Astrocyte of the spinal cord (primary cell): ENCODE measurements at regions not wholly inside any gene's neighbourhood (a gene's known extent, or its start where the extent isn't known, plus 50 kb on each side); places are given as distances from the start of the nearest gene placed in this dataset.

ENCODE experiments used
- DNase-seq: peaks from one replicate; pipeline ENCODE4 v3.0.0; 2011; ENCODE audit warnings: low read depth, low spot score
- H3K4me3 ChIP-seq: 2 replicates; pipeline ENCODE4 v1.5.1; 2011; ENCODE audit warnings: low read depth, mild to moderate bottlenecking, low read length, moderate library complexity
- in situ Hi-C: cut with HindIII; loops from 2 replicates; pipeline ENCODE4 v1.10.0; 2017; ENCODE audit warnings: low sequenced_read_pairs
- TF ChIP-seq, protein P1 (sequence below): IDR thresholded peaks from 2 replicates; pipeline ENCODE4 v1.5.1; 2012; ENCODE audit warnings: low read depth, mild to moderate bottlenecking, low read length, inconsistent platforms

DNA sequence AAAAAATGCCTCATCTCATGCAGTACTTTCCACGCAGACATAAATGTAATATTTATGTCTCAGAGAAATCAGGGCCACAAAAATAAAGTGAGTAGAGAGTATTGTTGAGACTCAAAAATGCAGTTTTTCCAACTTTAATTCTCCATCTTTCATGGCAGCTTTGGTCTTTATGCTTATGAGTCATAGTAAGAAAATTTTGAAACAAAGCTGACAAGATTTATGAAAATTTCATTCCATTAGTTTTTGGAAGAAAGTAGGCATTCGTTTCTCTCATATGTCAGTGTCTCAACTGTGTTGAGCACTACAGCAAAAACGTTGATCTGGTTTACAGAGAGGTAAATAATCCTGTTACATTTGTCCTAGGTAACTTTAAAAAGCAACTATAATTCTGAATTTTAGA is 656.8 kb downstream of the IQCM start:
- in situ Hi-C loops = no loop called here
- H3K4me3 ChIP-seq = no peak overlapping the region
- TF ChIP-seq, protein P1, sequence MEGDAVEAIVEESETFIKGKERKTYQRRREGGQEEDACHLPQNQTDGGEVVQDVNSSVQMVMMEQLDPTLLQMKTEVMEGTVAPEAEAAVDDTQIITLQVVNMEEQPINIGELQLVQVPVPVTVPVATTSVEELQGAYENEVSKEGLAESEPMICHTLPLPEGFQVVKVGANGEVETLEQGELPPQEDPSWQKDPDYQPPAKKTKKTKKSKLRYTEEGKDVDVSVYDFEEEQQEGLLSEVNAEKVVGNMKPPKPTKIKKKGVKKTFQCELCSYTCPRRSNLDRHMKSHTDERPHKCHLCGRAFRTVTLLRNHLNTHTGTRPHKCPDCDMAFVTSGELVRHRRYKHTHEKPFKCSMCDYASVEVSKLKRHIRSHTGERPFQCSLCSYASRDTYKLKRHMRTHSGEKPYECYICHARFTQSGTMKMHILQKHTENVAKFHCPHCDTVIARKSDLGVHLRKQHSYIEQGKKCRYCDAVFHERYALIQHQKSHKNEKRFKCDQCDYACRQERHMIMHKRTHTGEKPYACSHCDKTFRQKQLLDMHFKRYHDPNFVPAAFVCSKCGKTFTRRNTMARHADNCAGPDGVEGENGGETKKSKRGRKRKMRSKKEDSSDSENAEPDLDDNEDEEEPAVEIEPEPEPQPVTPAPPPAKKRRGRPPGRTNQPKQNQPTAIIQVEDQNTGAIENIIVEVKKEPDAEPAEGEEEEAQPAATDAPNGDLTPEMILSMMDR = no peak
- no peak for DNase-seq

DNA sequence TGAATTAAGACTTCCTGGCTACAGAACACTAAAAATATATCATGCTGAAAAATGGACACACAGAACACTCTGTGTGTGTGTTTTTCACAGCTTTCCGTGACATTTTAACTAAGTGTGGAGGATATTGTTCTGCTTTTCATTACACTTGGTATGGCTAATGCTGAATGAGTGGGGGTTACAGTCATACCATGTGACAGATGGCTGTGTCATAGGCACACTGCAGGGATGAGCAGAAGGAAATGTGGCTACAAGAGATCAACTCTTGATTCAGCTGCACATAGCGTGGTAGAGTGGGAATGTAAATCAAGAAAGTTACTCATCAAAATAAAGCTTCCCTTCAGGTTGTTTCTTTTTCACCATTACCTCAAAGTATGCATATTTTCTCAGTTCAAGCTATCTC is 669.8 kb downstream of the IQCM start:
- DNase-seq = peak; percentile 24
- TF ChIP-seq, protein P1 = no peak
- in situ Hi-C loops = no loop called here
- no peak overlapping the region for H3K4me3 ChIP-seq

DNA sequence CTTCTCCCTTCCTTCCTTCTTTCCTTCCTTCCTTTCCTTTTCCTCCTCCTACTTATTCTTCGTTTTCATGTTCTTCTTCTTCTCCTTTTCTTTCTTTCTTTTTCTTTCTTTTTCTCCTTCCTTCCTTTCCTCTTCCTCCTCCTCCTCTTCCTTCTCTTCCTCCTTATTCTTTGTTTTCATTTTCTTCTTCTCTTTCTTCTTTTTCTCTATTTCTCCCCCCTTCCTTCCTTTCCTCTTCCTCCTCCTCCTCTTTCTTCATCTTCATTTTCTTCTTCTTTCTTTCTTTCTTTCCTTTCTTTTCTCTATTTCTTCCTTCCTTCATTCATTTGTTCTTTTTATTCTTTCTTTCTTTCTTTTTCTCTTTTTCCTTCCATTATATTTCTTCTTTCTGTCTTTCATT is 671.6 kb downstream of the IQCM start:
- in situ Hi-C loops = no loop called here
- DNase-seq = no peak
- TF ChIP-seq, protein P1 = no peak
- no peak overlapping the region for H3K4me3 ChIP-seq

DNA sequence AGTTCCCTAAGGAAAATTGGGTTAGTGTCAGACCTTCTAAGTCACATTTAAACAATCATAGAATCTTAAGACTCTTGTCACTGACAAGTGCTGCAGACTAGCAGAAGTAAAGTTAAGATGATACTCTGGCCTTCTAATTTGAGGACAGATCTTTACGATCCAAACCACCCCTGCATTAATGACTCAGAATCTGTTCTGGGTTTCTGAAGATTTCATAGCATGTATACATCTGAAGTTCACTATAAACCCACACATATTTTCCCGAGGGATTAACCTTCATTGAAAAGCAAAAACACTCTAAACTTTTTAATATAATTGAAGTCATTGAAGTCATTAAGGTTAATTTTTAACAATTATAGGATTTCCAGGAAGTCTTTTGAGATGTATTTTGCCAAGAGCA is 674.3 kb downstream of the IQCM start:
- in situ Hi-C loops = no loop called here
- TF ChIP-seq, protein P1 = no peak
- no peak for DNase-seq
- no peak overlapping the region for H3K4me3 ChIP-seq

DNA sequence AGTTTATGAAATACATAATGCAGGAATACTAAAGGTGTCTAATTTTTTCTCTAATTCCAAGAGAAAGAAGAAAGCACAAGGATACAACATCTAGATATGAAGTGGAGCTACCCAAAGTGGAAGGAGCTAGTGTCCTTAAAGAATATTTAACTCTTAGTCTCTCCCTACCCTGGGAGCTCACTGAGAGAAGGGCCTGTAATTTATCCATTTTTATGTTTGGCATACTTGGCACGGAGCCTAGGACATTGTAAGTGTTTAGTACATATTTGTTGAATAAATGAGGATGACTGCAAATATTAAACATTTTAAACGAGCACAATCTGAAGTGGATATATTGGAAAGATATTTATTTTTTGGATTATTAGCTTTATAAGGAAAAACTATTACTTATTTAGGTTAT is 674.8 kb downstream of the IQCM start:
- in situ Hi-C loops = no loop called here
- no peak for DNase-seq
- TF ChIP-seq, protein P1 = no peak
- H3K4me3 ChIP-seq = no peak overlapping the region

DNA sequence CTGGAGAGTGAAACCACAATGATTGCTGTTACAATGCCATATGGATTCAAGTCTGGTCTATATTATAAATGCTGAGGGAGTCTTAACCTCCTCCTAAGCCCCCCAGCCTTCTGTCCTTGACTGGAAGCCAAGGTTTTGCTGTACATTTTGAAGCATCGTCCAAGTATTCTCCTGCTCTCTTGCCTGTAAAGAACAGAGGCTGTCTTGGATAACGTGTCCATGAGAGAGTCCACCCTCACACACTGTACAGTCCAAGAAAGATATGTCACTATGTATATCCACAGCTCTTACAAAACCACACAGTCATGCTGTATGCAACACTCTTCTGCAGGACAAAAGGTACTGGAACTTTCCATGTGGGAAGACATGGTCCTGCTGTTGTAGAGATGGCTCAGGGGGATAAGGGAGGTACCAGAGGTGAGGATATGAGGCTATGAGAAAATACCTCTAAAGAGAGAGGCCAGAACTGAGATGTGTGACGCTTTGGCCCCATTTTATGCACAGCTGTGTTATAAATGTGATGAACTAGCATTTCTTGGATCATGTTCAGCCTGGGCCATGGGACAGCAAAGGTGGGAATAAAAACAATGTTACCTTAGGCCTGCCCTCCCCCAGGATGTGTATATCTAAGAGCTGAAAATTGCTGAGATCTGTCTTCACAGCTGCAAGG is 678.6 kb downstream of the IQCM start:
- no peak for DNase-seq
- TF ChIP-seq, protein P1 = no peak
- H3K4me3 ChIP-seq = no peak overlapping the region
- in situ Hi-C loops = no loop called here

DNA sequence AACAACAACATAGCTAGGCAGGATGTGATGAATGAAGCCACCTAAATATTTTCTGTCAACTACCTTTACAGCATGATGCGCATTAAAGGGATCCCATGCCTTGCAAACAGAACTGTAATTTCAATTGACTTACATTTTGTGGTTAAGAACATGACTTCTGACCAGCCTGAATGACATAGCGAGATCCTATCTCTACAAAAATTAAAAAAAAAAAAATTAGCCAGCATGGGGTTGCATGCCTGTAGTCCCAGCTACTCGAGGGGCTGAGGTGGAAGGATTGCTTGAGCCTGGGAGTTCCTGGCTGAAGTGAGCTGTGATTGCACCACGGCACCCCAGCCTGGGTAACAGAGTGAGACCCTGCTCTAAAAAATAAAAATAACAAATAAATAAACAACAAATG is 680.6 kb downstream of the IQCM start:
- no peak overlapping the region for H3K4me3 ChIP-seq
- no peak for DNase-seq
- TF ChIP-seq, protein P1 = no peak
- in situ Hi-C loops = no loop called here
